HepG2 (cell line): ENCODE measurements at regions not wholly inside any gene's neighbourhood (a gene's known extent, or its start where the extent isn't known, plus 50 kb on each side); places are given as distances from the start of the nearest gene placed in this dataset.

ENCODE experiments used
- CTCF ChIP-seq: sonication (generic); formaldehyde crosslinking; IDR thresholded peaks from 2 replicates; pipeline ENCODE4 v1.5.0; 2020; ENCODE audit warnings: mild to moderate bottlenecking, missing genetic modification reagents, moderate library complexity
- ELF1 ChIP-seq: sonication (generic); formaldehyde crosslinking; IDR thresholded peaks from 2 replicates; pipeline ENCODE4 v1.4.0; 2020; ENCODE audit warnings: missing genetic modification reagents
- FOSL2 ChIP-seq: sonication (generic); formaldehyde crosslinking; IDR thresholded peaks from 2 replicates; pipeline ENCODE4 v1.4.0; 2020; ENCODE audit warnings: missing genetic modification reagents
- GTF2F1 ChIP-seq: fragments of 150-350 bp; IDR thresholded peaks from 2 replicates; pipeline ENCODE4 v1.6.1; 2014; ENCODE audit warnings: low read length
- MIER2 ChIP-seq: IDR thresholded peaks from 2 replicates; pipeline ENCODE4 v1.6.1; 2016; ENCODE audit warnings: missing biosample characterization, missing genetic modification reagents
- NCOA1 ChIP-seq: sonication (generic); formaldehyde crosslinking; IDR thresholded peaks from 2 replicates; pipeline ENCODE4 v1.9.0; 2021; ENCODE audit warnings: missing genetic modification reagents
- NR2C2 ChIP-seq: sonication (generic); formaldehyde crosslinking; IDR thresholded peaks from 2 replicates; pipeline ENCODE4 v1.4.0; 2020; ENCODE audit warnings: missing genetic modification reagents, mild to moderate bottlenecking, moderate library complexity, borderline replicate concordance
- PCBP2 ChIP-seq: fragments of 200-400 bp; formaldehyde crosslinking; optimal IDR thresholded peaks from 2 replicates; pipeline ENCODE3; 2018; ENCODE audit warnings: low read length, low read depth; ENCODE audit not compliant: poor library complexity, severe bottlenecking
- SP1 ChIP-seq, 2 experiments: fragments of 450-650 bp in 1 of 2; sonication (generic) in 1 of 2; formaldehyde crosslinking in 1 of 2; IDR thresholded peaks; 2 replicates each; pipeline versions ENCODE4 v1.4.0 to v1.6.1; 2016 to 2020; ENCODE audit warnings: missing genetic modification reagents in 1 of 2
- USF2 ChIP-seq, 2 experiments: sonication (generic) in 1 of 2; formaldehyde crosslinking in 1 of 2; IDR thresholded peaks; 2 replicates each; pipeline versions ENCODE4 v1.5.1 to v1.6.1; 2011 to 2020; ENCODE audit warnings: borderline replicate concordance in 1 of 2, low read depth in 1 of 2, low read length in 1 of 2, mild to moderate bottlenecking in 1 of 2, missing genetic modification reagents in 1 of 2, moderate library complexity in 1 of 2
- ZNF33A ChIP-seq: sonication (generic); formaldehyde crosslinking; IDR thresholded peaks from 2 replicates; pipeline ENCODE4 v1.5.1; 2020; ENCODE audit warnings: missing genetic modification reagents, mild to moderate bottlenecking, moderate library complexity, borderline replicate concordance
- ZNF740 ChIP-seq: sonication (generic); formaldehyde crosslinking; IDR thresholded peaks from 2 replicates; pipeline ENCODE4 v1.4.0; 2020; ENCODE audit warnings: missing genetic modification reagents
- TF ChIP-seq, protein P1 (sequence below): sonication (generic); formaldehyde crosslinking; IDR thresholded peaks from 2 replicates; pipeline ENCODE4 v1.5.1; 2020; ENCODE audit warnings: mild to moderate bottlenecking, missing genetic modification reagents, moderate library complexity
- TF ChIP-seq, protein P2 (sequence below): sonication (generic); formaldehyde crosslinking; IDR thresholded peaks from 2 replicates; pipeline ENCODE4 v1.4.0; 2020; ENCODE audit warnings: missing genetic modification reagents

DNA sequence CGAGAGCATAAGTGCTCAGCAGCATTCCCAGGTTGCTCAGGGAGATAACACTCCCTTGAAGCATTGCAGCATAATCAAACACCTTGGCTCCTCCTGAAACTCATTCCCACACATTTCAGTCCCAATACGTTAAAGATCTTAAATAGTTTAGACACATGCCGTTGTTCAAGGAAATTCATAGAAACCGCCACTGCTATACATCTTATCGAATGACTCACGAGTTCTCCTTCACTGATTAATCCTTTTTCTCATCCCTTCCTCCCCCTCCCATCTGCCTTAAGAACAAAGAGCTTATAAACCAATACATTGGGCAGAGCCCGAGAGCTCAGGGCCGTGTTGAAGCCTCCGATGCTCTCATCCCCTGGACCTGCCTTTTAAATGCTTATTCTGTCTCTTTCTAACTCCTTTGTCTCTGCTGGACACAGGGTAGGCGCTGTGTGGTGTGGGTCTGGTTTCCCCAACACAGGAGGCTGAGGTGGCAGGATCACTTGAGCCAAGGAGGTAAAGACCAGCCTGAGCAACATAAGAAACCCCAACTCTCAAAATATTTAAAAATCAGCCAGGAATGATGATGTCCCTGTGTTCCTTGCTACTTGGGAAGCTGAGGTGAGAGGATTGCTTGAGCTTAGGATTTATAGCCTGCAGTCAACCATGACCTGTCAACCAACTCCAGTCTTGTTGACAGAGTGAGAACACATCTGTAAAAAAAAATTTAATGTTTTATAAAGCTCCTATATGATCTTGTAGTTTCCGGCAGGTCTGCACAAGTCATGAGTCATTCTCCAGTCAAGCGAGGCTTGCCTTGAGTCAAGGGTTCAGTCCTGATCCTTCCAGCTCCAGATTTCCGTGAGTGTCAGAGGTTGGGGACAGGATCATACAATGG, 394.0 kb upstream of the HSFY2 start:
- TF ChIP-seq ELF1 (no peak), NR2C2 (no peak), USF2 (IDR thresholded peaks at IDR 0.05; ENCODE audit: low read depth, low read length) (no peak), USF2 (CRISPR knock-in tag; IDR thresholded peaks at IDR 0.05; ENCODE audit: borderline replicate concordance) (no peak), MIER2 (CRISPR knock-in tag) (no peak), FOSL2 (no peak), PCBP2 (no peak), ZNF740 (CRISPR knock-in tag) (no peak), CTCF (CRISPR knock-in tag) (no peak), GTF2F1 (no peak), ZNF33A (CRISPR knock-in tag) (no peak), SP1 (IDR thresholded peaks at IDR 0.05) (no peak), SP1 (CRISPR knock-in tag; IDR thresholded peaks at IDR 0.05) (no peak), NCOA1 (CRISPR knock-in tag) (no peak)
- TF ChIP-seq, protein P1, sequence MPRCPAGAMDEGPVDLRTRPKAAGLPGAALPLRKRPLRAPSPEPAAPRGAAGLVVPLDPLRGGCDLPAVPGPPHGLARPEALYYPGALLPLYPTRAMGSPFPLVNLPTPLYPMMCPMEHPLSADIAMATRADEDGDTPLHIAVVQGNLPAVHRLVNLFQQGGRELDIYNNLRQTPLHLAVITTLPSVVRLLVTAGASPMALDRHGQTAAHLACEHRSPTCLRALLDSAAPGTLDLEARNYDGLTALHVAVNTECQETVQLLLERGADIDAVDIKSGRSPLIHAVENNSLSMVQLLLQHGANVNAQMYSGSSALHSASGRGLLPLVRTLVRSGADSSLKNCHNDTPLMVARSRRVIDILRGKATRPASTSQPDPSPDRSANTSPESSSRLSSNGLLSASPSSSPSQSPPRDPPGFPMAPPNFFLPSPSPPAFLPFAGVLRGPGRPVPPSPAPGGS (CRISPR knock-in tag) = no peak
- TF ChIP-seq, protein P2, sequence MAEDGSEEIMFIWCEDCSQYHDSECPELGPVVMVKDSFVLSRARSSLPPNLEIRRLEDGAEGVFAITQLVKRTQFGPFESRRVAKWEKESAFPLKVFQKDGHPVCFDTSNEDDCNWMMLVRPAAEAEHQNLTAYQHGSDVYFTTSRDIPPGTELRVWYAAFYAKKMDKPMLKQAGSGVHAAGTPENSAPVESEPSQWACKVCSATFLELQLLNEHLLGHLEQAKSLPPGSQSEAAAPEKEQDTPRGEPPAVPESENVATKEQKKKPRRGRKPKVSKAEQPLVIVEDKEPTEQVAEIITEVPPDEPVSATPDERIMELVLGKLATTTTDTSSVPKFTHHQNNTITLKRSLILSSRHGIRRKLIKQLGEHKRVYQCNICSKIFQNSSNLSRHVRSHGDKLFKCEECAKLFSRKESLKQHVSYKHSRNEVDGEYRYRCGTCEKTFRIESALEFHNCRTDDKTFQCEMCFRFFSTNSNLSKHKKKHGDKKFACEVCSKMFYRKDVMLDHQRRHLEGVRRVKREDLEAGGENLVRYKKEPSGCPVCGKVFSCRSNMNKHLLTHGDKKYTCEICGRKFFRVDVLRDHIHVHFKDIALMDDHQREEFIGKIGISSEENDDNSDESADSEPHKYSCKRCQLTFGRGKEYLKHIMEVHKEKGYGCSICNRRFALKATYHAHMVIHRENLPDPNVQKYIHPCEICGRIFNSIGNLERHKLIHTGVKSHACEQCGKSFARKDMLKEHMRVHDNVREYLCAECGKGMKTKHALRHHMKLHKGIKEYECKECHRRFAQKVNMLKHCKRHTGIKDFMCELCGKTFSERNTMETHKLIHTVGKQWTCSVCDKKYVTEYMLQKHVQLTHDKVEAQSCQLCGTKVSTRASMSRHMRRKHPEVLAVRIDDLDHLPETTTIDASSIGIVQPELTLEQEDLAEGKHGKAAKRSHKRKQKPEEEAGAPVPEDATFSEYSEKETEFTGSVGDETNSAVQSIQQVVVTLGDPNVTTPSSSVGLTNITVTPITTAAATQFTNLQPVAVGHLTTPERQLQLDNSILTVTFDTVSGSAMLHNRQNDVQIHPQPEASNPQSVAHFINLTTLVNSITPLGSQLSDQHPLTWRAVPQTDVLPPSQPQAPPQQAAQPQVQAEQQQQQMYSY (CRISPR knock-in tag) = no peak
